UCSD-AML1 (cell line): ENCODE measurements at regions not wholly inside any gene's neighbourhood (a gene's known extent, or its start where the extent isn't known, plus 50 kb on each side); places are given as distances from the start of the nearest gene placed in this dataset.

Experiments
- DNase-seq: peaks from one replicate; lab custom pipeline; 2025; ENCODE audit not compliant: unreplicated experiment; lab: John Stamatoyannopoulos, UW

DNA sequence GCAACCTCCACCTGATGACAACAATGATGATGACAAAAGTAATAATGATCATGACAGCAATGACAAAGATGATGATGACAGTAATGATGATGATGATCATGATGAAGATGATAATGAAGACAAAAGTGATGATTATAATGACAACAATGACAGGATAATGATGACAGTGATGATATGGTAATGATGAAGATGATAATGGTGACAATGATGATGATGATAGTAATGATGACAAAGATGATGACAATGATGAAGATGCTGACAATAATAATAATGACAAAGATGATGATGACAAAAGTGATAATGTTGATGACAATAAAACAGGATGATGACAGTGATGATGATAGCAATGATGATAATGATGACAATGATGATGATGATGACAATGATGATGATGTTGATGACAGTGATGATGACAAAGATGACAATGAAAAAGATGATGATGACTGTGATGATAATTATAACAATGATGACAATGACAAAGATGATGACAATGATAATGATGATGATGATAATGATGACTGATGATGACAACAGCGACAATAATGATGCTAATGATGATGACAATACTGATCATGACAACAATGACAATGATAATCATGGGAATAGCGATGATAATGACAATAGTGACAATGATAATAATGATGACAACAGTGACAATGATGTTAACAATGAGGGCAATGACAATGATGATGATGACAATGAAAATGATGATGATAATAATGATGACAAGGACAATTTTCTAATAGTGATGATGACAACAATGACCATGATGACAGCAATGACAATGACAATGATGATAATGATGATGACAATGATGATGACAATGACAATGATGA, 1106.5 kb upstream of the AUTS2 start:
- DNase-seq, result no peak

DNA sequence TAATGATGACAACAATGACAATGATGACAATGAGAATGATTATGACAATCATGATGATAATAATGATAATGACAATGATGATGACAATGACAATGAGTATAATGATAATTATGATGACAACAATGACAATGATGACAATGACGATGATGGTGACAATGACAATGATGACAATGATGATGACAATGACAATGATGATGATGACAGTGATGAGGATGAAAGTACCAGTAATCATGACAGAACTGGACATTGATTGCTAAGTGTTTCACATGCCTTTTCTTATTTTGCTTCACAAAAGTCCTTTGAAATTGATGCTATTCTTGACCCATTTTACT, 1106.0 kb upstream of the AUTS2 start:
- no peak for DNase-seq

DNA sequence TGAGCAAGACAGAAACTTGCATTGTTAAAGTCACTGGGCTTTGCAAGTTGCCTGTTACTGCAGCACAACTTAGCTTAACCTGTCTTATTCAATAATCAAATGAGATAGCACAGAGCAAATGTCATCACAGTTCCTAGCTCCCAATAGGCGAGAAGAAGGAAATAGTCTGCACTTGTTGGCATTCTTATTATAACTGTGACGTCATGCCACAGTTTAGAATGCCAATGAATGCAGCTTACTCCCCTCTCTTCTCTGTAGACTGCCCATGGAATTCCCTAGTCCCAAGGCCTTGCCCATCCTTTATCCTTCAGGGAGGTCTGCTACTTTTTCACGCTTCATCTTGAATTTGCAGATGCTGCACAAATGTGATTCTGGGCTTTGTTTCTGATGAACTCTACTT, 1094.9 kb upstream of the AUTS2 start:
- DNase-seq, result no peak

DNA sequence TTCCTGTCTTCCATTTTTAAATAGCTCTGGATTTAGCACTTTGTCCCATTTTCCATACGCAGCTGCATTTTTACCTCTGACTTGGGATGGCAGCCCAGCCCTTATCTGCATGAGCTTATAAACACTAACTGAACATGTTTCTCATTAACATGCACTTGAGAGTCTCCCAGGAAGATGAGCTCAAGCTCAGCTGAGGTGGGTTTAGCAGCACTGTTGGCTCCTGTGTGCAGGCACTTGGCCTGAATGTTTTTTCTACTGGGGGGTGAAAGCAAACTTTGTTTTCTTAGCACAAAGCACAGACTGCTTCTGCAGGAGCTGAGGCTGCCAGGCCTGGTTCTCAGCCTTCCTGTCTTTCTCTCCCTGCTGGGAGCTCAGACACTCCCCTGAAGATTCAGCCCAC, 1093.6 kb upstream of the AUTS2 start:
- DNase-seq, result no peak

DNA sequence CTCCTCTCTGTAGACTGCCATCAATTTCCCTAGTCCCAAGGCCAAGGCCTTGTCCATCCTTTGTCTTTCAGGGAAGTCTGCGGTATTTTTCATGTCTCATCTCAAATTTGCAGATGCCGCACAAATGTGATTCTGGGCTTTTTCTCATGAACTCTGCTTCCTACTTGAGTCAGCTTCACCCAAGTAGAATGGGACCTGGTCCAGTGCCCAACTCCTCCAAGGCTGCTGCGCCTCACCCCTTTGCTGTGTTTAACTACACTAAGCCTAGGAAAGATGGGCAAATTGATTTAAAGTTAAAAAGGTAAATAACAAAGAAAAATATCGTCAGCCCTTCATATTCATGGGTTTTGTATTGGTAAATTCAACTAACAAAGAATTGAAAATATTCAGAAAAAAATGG, 1092.6 kb upstream of the AUTS2 start:
- no peak for DNase-seq

DNA sequence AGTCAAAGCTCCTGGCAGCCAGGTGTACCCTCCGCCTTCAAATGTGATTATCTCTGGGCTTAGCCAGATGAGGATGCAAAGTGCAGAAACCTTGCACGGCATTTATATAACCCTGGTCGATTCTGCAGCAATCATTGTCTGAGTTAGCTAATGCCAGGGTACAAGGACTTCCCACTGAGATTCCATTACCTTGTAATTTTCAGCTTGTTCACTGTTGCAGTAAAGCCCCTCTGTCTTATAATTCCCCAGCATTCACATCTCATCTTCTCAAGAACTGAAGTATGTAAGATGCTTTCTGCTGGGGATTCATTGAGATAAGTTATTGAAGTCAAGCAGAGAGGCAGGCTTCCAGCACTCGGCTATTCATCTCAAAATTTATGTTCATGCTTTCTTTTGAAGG, 1090.6 kb upstream of the AUTS2 start:
- no peak for DNase-seq

DNA sequence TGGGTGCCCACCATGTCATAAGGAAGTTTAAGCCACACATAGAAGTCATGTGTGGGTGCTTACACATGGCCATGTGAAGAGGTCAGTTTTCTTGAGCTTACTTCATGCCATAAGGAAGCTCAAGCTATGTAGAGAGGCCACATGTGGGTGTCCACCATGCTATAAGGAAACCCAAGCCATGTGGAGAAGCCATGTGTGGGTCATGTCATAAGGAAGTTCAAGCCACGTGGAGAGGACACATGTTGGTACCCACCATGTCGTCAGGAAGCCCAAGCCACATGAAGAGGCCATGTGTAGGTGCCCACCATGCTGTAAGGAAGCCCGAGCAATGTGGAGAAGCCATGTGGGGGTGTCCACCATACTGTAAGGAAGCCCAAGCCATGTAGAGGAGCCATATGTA, 1089.2 kb upstream of the AUTS2 start:
- no peak for DNase-seq

DNA sequence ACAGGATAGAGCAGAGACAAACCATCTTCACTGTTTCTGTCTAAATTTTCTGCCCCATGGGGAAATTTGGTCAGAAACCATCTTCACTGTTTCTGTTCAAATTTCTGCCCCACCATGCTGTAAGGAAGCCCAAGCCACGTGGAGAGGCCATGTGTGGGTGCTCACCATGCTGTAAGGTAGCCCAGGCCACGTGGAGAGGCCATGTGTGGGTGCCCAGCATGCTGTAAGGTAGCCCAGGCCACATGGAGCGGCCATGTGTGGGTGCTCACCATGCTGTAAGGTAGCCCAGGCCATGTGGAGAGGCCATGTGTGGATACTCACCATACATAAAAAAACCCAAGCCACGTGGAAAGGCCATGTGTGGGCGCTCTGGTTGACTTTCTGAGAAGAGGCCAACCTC, 1088.7 kb upstream of the AUTS2 start:
- no peak for DNase-seq

DNA sequence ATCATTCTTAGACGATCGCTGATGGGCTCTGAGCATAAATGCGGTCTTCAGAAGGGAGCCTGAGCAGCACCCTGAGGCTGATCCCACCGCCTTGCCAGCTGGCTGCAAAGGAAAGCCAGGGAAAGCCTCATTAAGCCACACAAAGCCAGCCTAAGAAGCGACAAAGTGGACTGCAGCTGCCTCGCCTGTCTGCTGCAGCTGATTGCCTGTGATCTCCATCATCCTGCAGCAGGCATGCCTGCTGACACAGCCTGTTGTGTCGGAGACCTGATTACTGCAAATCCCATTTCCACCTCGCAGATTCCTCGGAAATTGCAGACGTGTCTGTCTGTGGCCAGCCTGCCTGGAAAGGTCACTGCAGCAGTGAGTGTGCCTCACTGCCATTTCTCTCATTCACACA, 1087.0 kb upstream of the AUTS2 start:
- no peak for DNase-seq

DNA sequence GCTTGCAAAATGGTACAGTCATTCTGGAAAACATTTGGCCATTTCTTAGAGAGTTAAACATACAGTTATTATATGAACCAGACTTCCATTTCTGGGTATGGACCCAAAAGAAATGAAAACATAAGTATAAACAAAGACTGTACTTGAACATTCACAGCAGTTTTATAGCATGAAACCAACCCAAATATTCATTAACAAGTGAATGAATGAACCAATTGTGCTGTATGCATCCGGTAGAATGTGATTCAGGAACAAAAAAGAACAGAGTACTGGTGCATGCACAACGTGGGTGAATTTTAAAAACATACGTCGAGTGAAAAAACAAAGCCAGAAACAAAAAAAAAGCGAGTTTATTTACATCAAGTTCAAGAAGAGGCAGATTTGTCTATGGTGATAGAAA, 1085.8 kb upstream of the AUTS2 start:
- DNase-seq, result no peak

DNA sequence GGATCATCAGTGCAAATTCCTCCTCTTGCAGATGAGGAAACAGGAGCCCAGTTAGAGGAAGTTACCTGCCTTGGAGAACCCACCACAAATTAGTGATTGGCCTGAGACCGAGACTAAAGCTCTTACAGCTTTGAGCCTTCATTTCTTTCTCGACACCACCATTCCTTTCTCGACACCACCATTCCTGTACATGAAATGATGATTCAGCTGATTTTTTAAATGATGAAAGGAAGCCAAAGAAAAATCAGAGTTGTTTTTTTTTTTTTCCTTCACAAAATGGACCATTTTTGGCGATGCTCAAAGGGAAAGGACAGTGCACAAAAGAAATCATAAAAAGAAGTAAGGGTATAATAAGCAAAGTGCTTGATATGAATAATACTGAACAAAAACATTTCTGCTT, 1080.2 kb upstream of the AUTS2 start:
- no peak for DNase-seq

DNA sequence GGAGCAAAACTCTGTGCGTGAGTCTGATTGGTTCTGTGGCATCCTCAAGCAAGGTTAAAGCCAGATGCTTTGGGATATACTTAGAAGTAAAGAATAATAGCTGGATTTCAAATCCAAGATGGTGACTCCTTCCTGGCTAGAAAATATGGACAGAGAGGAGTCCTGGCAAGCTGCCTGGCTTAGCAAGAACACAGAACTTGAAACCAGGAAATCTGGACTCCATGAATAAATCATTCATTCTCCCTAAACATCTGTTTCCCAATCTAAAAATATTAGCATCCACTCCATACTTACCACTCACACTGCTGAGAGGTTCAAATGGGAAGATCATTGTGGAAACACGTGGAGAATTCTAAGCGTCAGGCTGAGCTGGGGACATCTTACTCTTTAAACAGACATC, 1074.1 kb upstream of the AUTS2 start:
- DNase-seq, result no peak

DNA sequence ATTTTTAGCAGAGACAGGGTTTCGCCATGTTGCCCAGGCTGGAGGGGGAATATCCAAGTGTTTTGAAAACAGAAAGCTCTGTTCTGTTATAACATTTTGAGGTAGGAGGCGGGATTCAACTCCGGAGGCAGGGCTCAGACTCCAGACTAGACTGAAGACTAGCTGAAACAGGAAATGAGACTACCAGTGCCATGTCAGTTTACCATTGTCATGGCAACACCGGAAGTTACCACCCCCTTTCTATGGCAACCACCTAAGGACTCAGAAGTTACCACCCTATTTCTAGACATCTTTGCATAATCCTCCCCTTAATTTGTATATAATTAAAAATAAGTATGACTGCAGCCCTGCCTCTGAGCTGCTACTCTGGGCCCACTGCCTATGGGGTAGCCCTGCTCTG, 1069.1 kb upstream of the AUTS2 start:
- DNase-seq, result no peak

DNA sequence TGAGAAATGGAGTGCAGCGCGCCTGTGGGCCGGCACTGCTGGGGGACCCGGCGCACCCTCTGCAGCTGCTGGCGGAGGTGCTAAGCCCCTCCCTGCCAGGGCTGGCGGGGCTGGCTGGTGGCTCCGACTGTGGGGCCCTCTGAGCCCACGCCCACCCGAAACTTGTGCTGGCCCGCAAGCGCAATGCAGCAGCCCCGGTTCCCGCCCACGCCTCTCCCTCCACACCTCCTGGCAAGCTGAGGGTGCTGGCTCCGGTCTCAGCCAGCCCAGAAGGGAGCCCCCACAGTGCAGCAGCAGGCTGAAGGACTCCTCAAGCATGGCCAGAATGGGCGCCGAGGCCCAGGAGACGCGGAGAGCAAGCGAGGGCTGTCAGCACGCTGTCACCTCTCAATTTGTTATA, 1063.0 kb upstream of the AUTS2 start:
- DNase-seq, result no peak

DNA sequence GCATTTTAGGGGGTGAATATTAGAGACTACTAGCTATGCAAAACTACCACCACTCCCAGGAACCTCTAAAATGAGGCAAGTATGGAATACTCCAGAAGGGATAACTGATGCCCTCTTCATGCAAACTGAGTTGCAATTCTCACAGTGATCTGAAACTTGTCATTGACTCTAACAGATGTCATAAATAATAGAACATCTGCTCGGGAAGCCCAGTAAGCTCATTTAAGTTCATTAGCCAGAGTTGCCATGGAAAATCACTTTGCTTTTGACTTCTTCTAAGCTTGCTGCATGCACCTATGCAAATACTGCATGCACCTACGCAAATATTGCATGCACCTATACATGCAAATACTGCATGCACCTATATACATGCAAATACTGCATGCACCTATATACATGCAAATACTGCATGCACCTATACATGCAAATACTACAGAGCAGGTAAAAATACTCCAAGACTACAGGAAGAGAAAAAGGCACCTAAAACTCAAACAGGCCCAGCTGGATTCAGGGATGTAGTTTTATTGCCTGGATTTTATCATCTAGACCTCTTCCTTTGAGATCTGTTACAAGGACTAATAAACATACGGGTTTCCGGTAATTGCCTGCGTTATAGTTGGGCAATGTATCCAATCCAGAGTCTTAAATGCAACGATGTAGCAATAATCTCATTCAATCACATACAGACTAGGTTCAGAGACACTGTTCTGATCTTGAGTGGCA, 1061.1 kb upstream of the AUTS2 start:
- no peak for DNase-seq

DNA sequence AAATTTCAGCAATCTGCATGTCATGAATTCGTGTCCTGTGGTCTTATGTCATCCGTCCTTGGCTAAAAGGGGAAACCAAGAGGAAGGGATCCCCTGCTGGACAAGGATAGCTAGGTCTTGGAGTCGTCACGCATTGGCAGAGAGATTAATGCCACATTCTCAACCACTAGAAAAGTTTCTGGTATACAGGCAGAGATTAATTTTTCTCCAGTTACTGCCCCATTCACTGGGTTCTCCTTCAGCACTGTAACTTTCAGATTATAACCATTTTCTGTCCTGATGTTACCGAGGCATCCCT, 1060.6 kb upstream of the AUTS2 start:
- no peak for DNase-seq

DNA sequence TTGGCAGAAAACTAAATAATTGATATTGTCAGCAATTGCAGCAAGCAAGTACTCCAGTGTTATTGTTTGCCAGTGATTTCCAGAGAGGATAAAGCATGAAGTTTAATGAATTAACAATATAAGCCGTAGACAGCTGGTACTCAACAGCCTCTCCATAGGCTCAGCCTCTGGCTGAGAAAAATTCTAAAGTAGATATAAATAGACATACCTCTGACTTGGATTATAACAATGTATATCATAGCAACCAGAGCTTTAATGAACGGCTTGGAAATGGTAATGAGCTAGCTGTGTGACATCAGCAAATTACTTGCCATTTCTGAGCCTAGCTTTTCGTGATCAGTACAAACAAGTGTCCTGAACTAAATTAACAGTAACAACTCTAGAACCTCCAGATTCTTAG, 1055.4 kb upstream of the AUTS2 start:
- DNase-seq, result no peak

DNA sequence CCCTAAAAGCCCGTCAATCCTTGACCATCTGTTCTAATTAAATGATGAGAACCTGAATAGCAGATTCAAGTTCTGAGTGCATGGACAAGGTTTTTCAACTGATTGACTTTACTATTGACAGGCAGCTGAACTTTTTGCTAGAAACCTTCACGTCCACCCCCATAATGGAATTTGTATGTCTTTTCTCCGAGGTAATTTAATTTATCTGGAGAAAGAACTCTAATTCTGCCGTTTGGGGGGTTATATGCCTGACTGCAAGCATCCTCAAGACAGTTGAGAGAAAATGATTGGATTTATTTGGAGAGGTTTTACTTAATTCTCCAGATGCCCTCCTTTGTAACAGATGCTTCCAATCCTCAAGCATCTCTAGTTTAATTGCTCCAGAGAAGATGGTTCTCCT, 1053.4 kb upstream of the AUTS2 start:
- no peak for DNase-seq

DNA sequence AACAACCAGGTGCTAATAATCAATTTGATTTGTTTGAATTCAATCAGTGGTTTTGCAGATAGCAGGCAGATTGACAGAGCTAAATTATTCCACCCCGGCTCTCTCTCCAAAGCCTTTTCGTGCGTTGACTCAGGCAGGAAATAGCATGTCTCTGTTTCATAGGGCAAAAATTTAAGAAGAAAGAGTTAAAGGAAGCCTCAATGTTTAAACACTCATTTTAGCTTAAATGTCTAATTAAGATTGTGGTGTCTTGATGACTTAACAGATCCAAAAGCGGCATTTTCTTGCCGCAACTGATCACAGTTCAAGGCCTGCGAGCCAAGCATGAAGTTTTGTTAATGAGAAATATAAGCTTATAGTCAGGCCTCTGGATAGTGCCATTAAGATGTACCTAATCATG, 1051.1 kb upstream of the AUTS2 start:
- DNase-seq, result no peak

DNA sequence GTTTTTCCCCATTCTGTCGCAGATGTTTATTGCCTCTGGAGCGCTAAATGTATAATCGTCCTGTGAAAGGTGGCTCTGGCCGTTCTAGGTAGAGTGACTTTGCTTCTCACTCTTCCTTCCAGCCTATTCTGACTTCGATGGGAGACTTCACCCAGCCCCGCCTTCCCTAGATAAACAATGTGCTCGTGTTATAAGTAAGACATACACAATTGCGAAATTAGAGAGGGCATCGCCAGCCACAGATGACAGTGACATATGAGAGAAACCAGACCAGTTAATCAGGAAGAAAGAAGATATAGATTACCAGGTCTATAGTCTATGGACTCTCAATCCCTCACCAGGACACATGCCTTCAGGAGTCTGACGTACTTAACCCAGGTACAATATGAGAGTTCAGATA, 1050.5 kb upstream of the AUTS2 start:
- no peak for DNase-seq

DNA sequence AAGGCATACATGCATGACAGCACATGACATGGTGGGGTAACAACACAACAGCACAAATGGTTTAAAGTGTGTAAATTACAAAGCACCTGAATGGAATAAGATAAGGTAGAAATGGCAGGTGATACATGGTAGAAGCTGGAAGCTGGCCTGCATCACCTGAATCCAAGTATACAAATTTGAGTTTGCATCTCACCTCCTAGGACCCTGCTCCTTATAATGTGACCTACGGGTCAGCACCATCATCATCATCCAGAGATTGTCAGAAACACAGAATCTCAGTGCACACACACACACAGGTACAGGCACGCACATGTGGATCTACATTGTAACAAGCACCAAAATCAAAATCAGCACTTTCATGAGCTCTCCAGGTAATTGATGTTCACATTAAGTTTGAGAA, 1048.2 kb upstream of the AUTS2 start:
- DNase-seq, result no peak

DNA sequence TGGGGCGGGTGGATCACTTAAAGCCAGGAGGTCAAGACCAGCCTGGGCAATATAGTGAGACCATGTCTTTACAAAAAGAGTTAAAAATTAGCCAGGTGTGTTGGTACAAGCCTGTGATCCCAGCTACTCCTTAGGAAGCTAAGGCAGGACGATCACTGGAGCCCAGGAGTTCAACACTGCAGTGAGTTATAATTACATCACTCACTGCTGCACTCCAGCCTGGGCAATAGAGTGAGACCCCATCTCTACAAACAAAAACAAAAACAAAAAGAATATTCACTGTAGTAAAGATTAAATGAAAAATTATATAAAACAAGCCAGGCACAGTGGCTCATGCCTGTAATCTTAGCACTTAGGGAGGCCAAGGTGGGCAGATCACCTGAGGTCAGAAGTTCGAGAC, 1047.6 kb upstream of the AUTS2 start:
- no peak for DNase-seq

DNA sequence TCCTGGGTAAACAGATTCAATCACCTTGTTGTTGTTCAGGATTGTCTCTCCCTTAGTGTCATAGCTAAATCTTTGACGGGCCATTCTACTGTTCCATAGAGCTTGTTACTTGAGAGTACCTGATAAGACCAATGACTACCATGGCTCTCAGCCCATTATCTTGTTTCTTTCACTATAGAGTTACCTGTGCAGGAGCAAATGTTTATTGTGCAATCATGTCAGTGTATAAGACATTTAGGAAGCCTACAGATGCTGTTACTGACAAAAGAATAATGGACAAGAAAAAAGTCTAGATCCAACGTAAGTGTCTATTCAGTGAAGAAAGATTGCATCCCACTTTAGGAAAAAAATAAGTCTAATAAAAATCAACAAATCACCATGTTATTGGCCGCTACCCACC, 1041.7 kb upstream of the AUTS2 start:
- DNase-seq, result no peak
